ENCODE measurements at regions not wholly inside any gene's neighbourhood (a gene's known extent, or its start where the extent isn't known, plus 50 kb on each side); places are given as distances from the start of the nearest gene placed in this dataset.

GRCh38 chr10:112083472-112083871, 100.1 kb downstream of the GPAM start:
- no peak for DNase-seq

- no peak for DNase-seq
Observed at GRCh38 chr10:112087953-112088456, 95.6 kb downstream of the GPAM start.

- DNase-seq, result no peak
Observed at GRCh38 chr10:112091703-112092102, 91.9 kb downstream of the GPAM start.

GRCh38 chr10:112092519-112092918, 91.0 kb downstream of the GPAM start:
- DNase-seq, result no peak

GRCh38 chr10:112094984-112095383, 88.6 kb downstream of the GPAM start:
- no peak for DNase-seq

- DNase-seq, result no peak
Observed at GRCh38 chr10:112095731-112096130, 87.8 kb downstream of the GPAM start.

GRCh38 chr10:112098682-112099081, 84.9 kb downstream of the GPAM start:
- no peak for DNase-seq
